DMS53 treated with DMSO at 0.1 percent for 48 hours (cell line): ENCODE measurements at regions not wholly inside any gene's neighbourhood (a gene's known extent, or its start where the extent isn't known, plus 50 kb on each side); places are given as distances from the start of the nearest gene placed in this dataset.
"Not testable (repeated sequence)": the region's sequence is repeated elsewhere in the genome, so short reads cannot be mapped to it uniquely, and the experiment has no call there.

ENCODE experiments used
- DNase-seq: peaks from one replicate; lab custom pipeline; 2025; ENCODE audit not compliant: unreplicated experiment; lab: John Stamatoyannopoulos, UW

- no peak for DNase-seq
Measured at GRCh38 chr2:41032715-41033114, 580.8 kb upstream of the SLC8A1 start.

DNA sequence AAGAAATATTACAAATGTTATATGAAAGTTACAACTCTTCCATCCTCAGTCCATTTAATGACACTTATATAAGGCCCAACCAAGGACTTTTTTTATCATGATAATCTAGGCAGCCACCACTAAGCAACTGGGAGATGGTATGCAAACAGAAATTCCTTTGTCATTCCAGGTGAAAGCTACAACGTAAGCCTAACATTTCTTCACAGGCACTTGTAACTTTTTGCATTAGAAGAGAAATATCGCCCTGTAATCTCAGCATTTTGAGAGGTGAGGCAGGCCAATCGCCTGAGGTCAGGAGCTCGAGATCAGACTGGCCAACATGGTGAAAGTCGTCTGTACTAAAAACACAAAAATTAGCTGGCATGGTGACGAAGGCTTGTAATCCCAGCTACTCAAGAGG is 581.2 kb upstream of the SLC8A1 start:
- no peak for DNase-seq

DNA sequence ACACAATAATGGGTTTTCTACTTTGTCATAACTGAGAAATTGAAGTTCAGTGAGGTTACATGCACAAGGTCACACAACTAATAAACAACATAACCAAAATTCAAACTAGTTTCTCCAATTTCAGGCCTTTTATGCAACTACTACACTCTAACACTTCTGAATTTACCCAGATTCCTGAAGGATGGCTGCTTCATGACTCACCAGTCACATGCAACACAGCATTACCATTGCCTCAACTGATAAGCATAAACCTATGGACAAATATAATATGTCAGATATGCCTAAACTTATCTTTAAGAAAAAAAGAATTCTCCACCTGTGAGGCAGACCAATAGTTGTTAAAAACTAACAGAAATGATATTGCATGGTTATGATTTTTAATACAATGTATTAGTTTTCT is 586.5 kb upstream of the SLC8A1 start:
- no peak for DNase-seq

- DNase-seq: not testable (repeated sequence)
Measured at GRCh38 chr2:41039750-41040149, 587.9 kb upstream of the SLC8A1 start.

- DNase-seq: no peak
Measured at GRCh38 chr2:41040782-41041520, 589.1 kb upstream of the SLC8A1 start.

DNA sequence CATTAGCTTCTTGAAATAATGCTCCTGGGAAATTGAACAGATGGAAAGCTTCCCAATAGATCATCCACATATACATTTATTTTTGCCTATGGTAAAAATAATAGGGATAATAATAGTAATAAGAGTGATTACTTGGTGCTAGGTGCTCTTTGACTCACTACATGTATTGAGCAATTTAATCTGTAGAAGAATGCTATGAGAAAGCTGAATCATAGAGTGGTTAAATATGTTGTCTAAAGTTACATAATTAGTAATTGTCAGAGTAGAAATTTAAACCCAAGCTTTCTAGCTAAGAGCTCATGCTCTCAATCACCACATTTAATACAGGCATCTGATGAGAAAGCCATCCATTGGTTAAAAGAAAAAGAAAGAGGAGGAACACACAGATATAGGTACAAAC is 590.5 kb upstream of the SLC8A1 start:
- DNase-seq: no peak

DNA sequence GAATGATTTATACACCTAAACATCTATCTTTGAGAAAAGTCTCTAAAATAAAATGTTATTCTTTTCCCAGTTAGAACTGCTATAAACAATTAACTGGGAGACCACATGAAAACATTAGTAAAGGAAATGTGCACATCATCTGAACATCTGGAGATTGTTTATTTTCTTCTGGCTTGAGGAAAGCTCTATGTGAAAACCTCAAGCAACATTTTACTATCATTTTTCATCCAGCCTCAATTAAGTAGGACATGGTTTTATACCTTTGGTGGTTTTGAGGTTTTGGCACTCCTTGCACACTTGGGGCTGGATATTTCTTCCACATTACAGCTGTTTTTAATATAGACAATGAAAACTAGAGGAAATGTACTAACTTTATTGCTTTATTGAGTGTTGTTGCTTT is 609.5 kb upstream of the SLC8A1 start:
- no peak for DNase-seq

DNA sequence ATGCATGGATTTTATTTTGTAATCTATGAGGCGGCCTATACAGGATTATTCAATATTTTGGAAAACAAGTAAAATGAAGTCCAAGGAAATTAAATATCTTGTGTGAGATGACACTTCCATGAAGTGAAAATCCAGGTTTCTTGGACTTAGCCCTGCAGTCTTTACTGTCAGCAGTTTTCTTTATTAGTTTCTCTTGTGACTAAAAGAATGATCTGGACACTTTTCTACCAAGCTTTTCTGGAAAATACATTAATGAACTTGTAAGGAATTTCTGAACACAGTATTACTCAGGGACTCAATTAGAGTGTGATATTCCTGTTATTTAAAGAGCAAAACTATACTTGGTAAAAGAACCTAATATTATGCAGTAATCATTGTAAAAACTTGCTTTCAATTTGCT is 610.4 kb upstream of the SLC8A1 start:
- DNase-seq: no peak

- no peak for DNase-seq
Measured at GRCh38 chr2:41066168-41066567, 614.3 kb upstream of the SLC8A1 start.

DNA sequence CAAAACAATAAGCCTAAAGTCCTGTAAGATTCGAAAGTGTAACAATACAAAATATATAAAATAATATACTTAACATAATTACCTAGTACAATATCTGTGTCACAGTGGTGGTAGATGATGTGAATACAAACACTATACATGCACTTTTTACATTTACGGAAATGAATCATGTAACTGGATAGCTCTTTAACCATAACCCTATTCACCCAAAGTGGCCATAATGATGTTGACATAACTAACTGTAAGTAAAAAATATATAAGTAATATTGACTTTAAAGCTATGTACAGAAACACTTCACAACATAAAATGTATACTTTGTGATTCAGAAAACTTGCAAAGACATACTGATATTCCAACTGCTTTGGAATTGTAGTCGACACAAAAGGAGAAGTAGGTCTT is 616.9 kb upstream of the SLC8A1 start:
- DNase-seq: peak; percentile 84

GRCh38 chr2:41078341-41078740 is 626.5 kb upstream of the SLC8A1 start:
- DNase-seq: no peak

DNA sequence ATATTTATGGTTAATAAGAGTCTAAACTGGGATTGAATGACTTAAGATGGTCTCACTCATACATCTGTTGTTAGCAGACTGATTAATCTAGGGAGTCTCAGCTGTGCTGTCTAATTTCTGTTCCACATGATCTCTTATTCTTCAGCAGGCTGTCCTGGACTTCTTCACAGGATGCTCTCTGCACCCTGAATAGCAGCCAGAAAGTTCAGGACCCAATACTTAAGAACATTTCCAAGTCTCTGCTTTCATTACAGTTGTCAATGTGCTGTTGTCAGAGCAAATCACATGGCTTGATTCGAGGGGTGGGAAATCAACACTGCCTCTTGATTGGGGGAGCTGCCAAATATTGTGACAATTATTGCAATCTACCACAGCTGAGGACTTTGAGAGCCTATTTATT is 627.1 kb upstream of the SLC8A1 start:
- no peak for DNase-seq

GRCh38 chr2:41084321-41084720 is 632.4 kb upstream of the SLC8A1 start:
- DNase-seq: no peak

DNA sequence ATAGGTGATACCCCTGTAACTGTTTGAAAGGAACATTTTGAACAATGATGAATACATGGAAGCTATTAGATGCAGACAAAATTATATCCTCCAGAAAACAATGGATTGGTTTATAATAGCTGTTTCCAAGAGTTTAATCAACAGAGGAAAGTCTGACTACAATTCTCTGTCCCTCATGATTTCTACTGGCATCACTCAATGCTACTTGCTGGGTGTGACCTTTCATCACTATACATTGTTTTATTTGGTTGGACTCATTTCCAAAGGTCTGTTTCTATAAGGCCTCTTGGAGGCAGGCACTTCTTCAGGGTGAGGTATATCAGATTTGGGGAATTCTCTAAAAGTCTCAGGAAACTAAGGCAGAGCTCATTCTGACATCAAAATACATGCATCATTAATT is 636.1 kb upstream of the SLC8A1 start:
- DNase-seq: no peak

DNA sequence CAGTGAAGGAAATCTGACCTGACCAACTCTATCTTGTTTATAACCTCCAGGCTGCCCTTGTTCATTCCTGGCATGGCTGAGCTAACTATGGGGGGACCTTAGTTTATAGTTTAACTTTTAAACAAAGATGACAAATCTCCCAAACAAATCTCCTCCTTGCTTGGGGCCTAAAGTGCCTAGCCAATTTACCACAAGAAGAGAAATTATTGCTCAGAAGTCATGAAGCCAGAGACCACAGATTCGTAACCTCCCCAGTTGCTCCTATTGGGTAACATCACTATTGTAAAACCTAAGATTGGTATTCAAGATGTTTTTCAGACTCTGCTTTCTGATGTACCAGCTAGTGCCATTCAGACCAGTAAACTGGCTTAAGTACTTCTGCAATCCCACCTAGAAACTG is 649.4 kb upstream of the SLC8A1 start:
- no peak for DNase-seq

- no peak for DNase-seq
Measured at GRCh38 chr2:41109744-41110143, 657.9 kb upstream of the SLC8A1 start.

DNA sequence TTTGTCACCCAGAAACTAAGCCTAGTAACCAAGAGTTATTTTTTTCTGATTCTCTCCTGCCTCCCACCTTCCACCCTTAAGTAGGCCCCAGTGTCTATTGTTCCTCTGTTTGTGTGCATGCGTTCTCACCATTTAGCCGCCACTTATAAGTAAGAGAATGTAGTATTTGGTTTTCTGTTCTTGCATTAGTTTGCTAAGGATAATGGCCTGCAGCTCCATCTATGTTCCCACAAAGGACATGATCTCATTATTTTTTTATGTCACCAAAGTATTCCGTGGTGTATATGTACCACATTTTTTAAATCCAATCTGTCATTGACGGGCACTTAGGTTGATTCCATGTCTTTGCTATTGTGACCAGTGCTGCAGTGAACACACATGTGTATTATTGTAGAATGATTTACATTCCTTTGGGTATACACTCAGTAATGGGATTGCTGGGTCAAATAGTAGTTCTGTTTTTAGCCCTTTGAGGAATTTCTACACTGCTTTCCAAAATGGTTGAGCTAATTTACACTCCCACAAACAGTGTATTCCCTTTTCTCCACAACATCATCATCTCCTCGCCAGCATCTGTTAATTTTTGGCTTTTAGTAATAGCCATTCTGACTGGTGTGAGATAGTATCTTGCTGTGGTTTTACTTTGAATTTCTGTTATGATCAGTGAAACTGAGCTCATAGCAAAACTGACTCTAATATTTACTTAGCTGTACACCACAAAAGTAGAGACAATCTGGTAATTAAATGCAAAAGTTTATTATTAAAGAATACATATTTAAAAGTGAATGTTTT is 660.1 kb upstream of the SLC8A1 start:
- no peak for DNase-seq

DNA sequence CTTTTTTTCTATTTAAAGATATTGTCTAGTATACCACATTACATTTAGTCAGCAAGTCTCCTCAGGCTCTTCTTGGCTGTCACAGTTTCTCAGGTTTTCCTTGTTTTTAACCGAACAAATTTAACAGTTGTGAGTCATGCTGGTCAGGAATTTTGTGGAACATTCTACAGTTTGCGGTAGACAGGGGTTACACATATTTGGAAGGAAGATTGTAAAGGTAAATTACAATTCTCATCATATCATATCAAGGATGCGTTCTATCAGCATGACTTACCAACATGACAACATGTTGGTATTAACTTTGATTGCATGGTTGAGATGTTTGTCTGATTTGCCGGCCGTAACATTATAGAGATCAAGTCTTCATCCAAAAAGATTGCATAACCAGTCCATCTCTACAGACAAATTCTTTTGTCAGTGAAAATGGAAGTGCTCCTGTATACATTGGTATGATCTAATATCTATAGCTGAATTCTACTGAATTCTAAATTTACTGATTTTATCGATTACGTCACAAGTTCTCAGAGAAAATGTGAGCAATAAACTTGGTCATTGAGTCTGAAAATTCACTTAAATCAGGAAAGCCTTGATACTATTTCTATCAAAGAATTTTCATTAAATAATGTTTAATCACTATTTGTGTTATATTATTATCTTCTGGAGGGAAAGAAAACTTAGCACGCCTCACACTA is 664.4 kb upstream of the SLC8A1 start:
- no peak for DNase-seq

DNA sequence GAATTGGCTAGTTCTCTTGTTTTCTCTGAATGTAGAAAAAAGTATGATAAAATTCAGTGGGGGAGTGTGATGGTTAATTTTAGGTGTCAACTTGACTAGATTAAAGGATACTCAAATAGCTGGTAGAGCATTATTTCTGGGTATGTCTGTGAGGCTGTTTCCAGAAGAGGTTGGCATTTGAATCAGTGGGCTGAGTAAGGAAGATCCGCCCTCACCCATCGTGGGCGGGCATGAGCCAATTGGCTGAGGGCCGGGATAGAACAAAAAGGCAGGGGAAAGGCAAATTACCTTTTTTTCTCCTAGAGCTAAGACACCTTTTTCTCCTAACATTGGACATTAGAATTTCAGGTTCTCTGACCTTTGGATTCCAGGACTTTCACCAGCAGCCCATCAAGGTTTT is 667.6 kb upstream of the SLC8A1 start:
- DNase-seq: no peak

GRCh38 chr2:41123341-41123740 is 671.5 kb upstream of the SLC8A1 start:
- no peak for DNase-seq

DNA sequence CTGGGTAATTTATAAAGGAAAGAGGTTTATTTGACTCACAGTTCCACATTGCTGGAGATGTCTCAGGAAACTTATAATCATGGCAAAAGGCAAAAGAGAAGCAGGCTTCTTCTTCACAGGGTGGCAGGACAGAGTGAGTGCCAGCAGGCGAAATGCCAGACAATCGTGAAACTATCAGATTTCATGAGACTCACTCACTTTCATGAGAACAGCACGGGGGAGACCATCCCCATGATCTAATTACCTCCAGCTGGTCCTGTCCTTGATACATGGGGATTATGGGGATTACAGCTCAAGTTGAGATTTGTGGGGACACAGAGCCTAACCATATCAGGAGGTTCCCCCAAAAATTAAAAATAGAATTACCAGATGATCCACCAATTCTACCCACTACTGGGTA is 675.5 kb upstream of the SLC8A1 start:
- DNase-seq: no peak

DNA sequence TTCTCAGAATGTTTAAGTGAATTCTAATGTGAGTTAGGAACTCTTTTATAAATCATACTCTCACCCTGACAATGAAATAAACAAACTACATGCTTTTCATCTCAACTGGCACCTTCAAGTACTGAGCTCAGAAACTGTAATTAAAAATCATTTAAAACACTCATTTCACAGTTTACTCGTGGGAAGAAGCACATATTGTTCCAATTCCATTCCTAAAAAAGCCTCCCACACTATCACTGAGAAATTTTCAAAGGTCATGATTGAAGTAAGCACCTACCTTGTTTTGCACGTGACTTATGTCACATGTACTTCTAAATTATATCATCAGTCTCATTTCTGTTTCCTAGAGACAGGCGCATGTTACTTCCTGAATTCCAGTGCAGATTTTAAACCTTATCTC is 678.1 kb upstream of the SLC8A1 start:
- no peak for DNase-seq
